NB4 (cell line): ENCODE measurements at regions not wholly inside any gene's neighbourhood (a gene's known extent, or its start where the extent isn't known, plus 50 kb on each side); places are given as distances from the start of the nearest gene placed in this dataset.

ENCODE experiments used
- DNase-seq: peaks from one replicate; pipeline ENCODE4 v3.0.0; 2010; ENCODE audit warnings: low read depth
- H3K4me3 ChIP-seq: one replicate; pipeline ENCODE4 v1.5.1; 2011; ENCODE audit warnings: mild to moderate bottlenecking, low read depth, low read length, moderate library complexity
- CTCF ChIP-seq: IDR thresholded peaks from one replicate; pipeline ENCODE4 v1.5.1; 2012; ENCODE audit warnings: low read depth, low read length
- MAX ChIP-seq: IDR thresholded peaks from 2 replicates; pipeline ENCODE4 v1.6.1; 2011; ENCODE audit warnings: low read depth, low read length
- MYC ChIP-seq: IDR thresholded peaks from 2 replicates; pipeline ENCODE4 v1.6.1; 2011; ENCODE audit warnings: low read depth, low read length
- POLR2A ChIP-seq: IDR thresholded peaks from 2 replicates; pipeline ENCODE4 v1.6.1; 2011; ENCODE audit warnings: mild to moderate bottlenecking; ENCODE audit not compliant: insufficient read length; ENCODE audit errors: extremely low read depth

GRCh38 chr21:25464275-25464674, 143.0 kb downstream of the MRPL39 start:
- no peak overlapping the region for H3K4me3 ChIP-seq
- no peak for DNase-seq
- TF ChIP-seq MYC = no peak
- no peak for TF ChIP-seq MAX
- no peak for TF ChIP-seq CTCF
- no peak for TF ChIP-seq POLR2A

- TF ChIP-seq MYC (no peak), POLR2A (no peak), CTCF (no peak), MAX (no peak)
- no peak overlapping the region for H3K4me3 ChIP-seq
- no peak for DNase-seq
Measured at GRCh38 chr21:25462517-25462971, 144.7 kb downstream of the MRPL39 start.

- H3K4me3 ChIP-seq = no peak overlapping the region
- DNase-seq = no peak
- TF ChIP-seq CTCF (no peak), MYC (no peak), POLR2A (no peak), MAX (no peak)
Measured at GRCh38 chr21:25461725-25462124, 145.6 kb downstream of the MRPL39 start.

- no peak for DNase-seq
- no peak overlapping the region for H3K4me3 ChIP-seq
- TF ChIP-seq MYC (no peak), POLR2A (no peak)
Measured at GRCh38 chr21:25459993-25460392, 147.3 kb downstream of the MRPL39 start.

- H3K4me3 ChIP-seq = no peak overlapping the region
- DNase-seq = no peak
- no peak for TF ChIP-seq MAX
- no peak for TF ChIP-seq MYC
- no peak for TF ChIP-seq POLR2A
- TF ChIP-seq CTCF = no peak
Measured at GRCh38 chr21:25459365-25459764, 147.9 kb downstream of the MRPL39 start.

GRCh38 chr21:25458484-25458883, 148.8 kb downstream of the MRPL39 start:
- H3K4me3 ChIP-seq = no peak overlapping the region
- DNase-seq = no peak
- no peak for TF ChIP-seq CTCF
- no peak for TF ChIP-seq MAX
- TF ChIP-seq MYC = no peak
- no peak for TF ChIP-seq POLR2A
